ENCODE measurements at regions not wholly inside any gene's neighbourhood (a gene's known extent, or its start where the extent isn't known, plus 50 kb on each side); places are given as distances from the start of the nearest gene placed in this dataset.

DNA sequence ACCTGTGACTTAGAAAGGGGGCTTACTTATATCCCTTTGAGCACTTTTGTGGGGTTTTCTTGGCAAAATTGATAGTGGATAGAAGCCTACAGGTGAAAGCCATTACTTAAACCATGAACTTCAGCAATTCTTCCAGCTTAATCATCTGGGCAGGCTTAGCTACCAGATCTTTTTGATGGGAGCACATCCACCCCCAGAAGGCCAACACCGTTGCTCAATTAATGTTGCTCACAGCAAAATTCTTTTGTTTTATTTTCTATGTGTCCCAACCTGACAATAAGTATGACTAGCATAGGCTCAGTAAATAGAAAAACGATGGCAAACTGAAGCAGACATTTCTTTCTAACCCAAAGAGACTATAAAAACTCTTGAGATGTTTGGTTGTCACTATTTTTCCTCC is 269.4 kb upstream of the TCF4 start:
- 0% methylated on average over 1 of the region's 2 CpGs for WGBS (ENCODE audit: insufficient coverage, low coverage, missing lambda C conversion rate)
- H3K79me2 ChIP-seq (ENCODE audit: control insufficient read depth, insufficient read depth, low read length) = no peaks in the 10 kb centered on the region
- H3K27me3 ChIP-seq (ENCODE audit: control insufficient read depth in 2 of 2, insufficient read depth in 2 of 2, low read length in 2 of 2) = peaks cover 5 to 9% of the 10 kb centered on the region in 2 experiments; a peak in 3 of 5 replicates
- H3K27ac ChIP-seq (ENCODE audit: extremely low read depth, low read depth, low read length) = no peak overlapping the region
- H3K36me3 ChIP-seq (ENCODE audit: control insufficient read depth, insufficient read depth, low read length) = no peaks in the 10 kb centered on the region
- H4K20me1 ChIP-seq (replicated peaks; ENCODE audit: control insufficient read depth, insufficient read depth, low read length) = no peaks in the 10 kb centered on the region
- no peak overlapping the region for H3K4me3 ChIP-seq
- no peaks in the 10 kb centered on the region for H3K4me1 ChIP-seq (replicated peaks in 1 of 2; ENCODE audit: control insufficient read depth in 2 of 2, insufficient read depth in 2 of 2, low read length in 2 of 2)
- no peaks in the 10 kb centered on the region for H3K9me3 ChIP-seq (replicated peaks; ENCODE audit: control insufficient read depth, insufficient read depth, low read depth, low read length)
- ChIA-PET CTCF (ENCODE audit: low intra/inter-chr PET ratio) (no interaction called here), POLR2A (no interaction called here)
- DNase-seq (ENCODE audit: extremely low read depth in 1 of 4, low spot score in 3 of 4) = no peak
- H3K9ac ChIP-seq (ENCODE audit: insufficient read depth in 1 of 2, low read depth in 2 of 2, low read length in 2 of 2) = no peak overlapping the region
- no peak for TF ChIP-seq MTA1 (IDR thresholded peaks at IDR 0.05; ENCODE audit: borderline replicate concordance)
- TF ChIP-seq, protein P1, sequence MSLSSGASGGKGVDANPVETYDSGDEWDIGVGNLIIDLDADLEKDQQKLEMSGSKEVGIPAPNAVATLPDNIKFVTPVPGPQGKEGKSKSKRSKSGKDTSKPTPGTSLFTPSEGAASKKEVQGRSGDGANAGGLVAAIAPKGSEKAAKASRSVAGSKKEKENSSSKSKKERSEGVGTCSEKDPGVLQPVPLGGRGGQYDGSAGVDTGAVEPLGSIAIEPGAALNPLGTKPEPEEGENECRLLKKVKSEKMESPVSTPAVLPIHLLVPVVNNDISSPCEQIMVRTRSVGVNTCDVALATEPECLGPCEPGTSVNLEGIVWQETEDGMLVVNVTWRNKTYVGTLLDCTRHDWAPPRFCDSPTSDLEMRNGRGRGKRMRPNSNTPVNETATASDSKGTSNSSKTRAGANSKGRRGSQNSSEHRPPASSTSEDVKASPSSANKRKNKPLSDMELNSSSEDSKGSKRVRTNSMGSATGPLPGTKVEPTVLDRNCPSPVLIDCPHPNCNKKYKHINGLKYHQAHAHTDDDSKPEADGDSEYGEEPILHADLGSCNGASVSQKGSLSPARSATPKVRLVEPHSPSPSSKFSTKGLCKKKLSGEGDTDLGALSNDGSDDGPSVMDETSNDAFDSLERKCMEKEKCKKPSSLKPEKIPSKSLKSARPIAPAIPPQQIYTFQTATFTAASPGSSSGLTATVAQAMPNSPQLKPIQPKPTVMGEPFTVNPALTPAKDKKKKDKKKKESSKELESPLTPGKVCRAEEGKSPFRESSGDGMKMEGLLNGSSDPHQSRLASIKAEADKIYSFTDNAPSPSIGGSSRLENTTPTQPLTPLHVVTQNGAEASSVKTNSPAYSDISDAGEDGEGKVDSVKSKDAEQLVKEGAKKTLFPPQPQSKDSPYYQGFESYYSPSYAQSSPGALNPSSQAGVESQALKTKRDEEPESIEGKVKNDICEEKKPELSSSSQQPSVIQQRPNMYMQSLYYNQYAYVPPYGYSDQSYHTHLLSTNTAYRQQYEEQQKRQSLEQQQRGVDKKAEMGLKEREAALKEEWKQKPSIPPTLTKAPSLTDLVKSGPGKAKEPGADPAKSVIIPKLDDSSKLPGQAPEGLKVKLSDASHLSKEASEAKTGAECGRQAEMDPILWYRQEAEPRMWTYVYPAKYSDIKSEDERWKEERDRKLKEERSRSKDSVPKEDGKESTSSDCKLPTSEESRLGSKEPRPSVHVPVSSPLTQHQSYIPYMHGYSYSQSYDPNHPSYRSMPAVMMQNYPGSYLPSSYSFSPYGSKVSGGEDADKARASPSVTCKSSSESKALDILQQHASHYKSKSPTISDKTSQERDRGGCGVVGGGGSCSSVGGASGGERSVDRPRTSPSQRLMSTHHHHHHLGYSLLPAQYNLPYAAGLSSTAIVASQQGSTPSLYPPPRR (CRISPR knock-in tag; IDR thresholded peaks at IDR 0.05; ENCODE audit: borderline replicate concordance) = no peak
- TF ChIP-seq, protein P2, sequence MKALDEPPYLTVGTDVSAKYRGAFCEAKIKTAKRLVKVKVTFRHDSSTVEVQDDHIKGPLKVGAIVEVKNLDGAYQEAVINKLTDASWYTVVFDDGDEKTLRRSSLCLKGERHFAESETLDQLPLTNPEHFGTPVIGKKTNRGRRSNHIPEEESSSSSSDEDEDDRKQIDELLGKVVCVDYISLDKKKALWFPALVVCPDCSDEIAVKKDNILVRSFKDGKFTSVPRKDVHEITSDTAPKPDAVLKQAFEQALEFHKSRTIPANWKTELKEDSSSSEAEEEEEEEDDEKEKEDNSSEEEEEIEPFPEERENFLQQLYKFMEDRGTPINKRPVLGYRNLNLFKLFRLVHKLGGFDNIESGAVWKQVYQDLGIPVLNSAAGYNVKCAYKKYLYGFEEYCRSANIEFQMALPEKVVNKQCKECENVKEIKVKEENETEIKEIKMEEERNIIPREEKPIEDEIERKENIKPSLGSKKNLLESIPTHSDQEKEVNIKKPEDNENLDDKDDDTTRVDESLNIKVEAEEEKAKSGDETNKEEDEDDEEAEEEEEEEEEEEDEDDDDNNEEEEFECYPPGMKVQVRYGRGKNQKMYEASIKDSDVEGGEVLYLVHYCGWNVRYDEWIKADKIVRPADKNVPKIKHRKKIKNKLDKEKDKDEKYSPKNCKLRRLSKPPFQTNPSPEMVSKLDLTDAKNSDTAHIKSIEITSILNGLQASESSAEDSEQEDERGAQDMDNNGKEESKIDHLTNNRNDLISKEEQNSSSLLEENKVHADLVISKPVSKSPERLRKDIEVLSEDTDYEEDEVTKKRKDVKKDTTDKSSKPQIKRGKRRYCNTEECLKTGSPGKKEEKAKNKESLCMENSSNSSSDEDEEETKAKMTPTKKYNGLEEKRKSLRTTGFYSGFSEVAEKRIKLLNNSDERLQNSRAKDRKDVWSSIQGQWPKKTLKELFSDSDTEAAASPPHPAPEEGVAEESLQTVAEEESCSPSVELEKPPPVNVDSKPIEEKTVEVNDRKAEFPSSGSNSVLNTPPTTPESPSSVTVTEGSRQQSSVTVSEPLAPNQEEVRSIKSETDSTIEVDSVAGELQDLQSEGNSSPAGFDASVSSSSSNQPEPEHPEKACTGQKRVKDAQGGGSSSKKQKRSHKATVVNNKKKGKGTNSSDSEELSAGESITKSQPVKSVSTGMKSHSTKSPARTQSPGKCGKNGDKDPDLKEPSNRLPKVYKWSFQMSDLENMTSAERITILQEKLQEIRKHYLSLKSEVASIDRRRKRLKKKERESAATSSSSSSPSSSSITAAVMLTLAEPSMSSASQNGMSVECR (CRISPR knock-in tag; IDR thresholded peaks at IDR 0.05) = no peak
- no peak for TF ChIP-seq POLR3A (IDR thresholded peaks at IDR 0.05; ENCODE audit: borderline replicate concordance, extremely low read depth, insufficient read depth, insufficient read length)
- TF ChIP-seq, protein P3, sequence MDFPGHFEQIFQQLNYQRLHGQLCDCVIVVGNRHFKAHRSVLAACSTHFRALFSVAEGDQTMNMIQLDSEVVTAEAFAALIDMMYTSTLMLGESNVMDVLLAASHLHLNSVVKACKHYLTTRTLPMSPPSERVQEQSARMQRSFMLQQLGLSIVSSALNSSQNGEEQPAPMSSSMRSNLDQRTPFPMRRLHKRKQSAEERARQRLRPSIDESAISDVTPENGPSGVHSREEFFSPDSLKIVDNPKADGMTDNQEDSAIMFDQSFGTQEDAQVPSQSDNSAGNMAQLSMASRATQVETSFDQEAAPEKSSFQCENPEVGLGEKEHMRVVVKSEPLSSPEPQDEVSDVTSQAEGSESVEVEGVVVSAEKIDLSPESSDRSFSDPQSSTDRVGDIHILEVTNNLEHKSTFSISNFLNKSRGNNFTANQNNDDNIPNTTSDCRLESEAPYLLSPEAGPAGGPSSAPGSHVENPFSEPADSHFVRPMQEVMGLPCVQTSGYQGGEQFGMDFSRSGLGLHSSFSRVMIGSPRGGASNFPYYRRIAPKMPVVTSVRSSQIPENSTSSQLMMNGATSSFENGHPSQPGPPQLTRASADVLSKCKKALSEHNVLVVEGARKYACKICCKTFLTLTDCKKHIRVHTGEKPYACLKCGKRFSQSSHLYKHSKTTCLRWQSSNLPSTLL (IDR thresholded peaks at IDR 0.05) = no peak
- TF ChIP-seq HMGN3 (IDR thresholded peaks at IDR 0.05; ENCODE audit: borderline replicate concordance, extremely low read depth, insufficient read length, low read depth, low read length) = no peak
- no peak for TF ChIP-seq PHB (CRISPR knock-in tag; IDR thresholded peaks at IDR 0.05)
- no peak for TF ChIP-seq ZSCAN29 (IDR thresholded peaks at IDR 0.05)
- TF ChIP-seq ZKSCAN3 (CRISPR knock-in tag; IDR thresholded peaks at IDR 0.05) = no peak
- no peak for ATAC-seq
- no peak overlapping the region for H2AFZ ChIP-seq (ENCODE audit: low read depth, low read length)
- FAIRE-seq = no peak
- intact Hi-C loops (cut with micrococcal nuclease) = no loop called here
- H3K9me1 ChIP-seq (ENCODE audit: control insufficient read depth, insufficient read depth, low read length) = no peaks in the 10 kb centered on the region
- BruUV-seq (replicated peaks) = no TSS peak
- in situ Hi-C loops (cut with MboI) = no loop called here
- H3K4me2 ChIP-seq (ENCODE audit: insufficient read depth, low read length) = no peak overlapping the region
